Vagina (tissue), 2 donors: ENCODE measurements at regions not wholly inside any gene's neighbourhood (a gene's known extent, or its start where the extent isn't known, plus 50 kb on each side); places are given as distances from the start of the nearest gene placed in this dataset.
A peak's percentile ranks its signal among the peaks of the same experiment; 100 is the strongest.

Experiments used
- DNase-seq, 2 donors: peaks; one replicate each; pipeline ENCODE4 v3.0.0-alpha.2; 2017; ENCODE audit errors: extremely low spot score in 2 of 2
- H3K27ac ChIP-seq: fragments of 200-600 bp; sonication (generic); one replicate; pipeline ENCODE4 v1.5.1; 2019
- H3K27me3 ChIP-seq: fragments of 200-600 bp; sonication (generic); one replicate; pipeline ENCODE4 v1.5.1; 2019
- H3K36me3 ChIP-seq, 2 donors: fragments of 200-600 bp; sonication (generic); one replicate each; pipeline ENCODE4 v1.5.1; 2017 to 2019
- H3K4me1 ChIP-seq: fragments of 200-600 bp; sonication (generic); one replicate; pipeline ENCODE4 v1.5.1; 2019
- H3K4me3 ChIP-seq, 2 donors: fragments of 200-600 bp; sonication (generic); 1 replicate in 1 of 2; 2 replicates in 1 of 2; pipeline ENCODE4 v1.5.1; 2016 to 2019
- H3K9me3 ChIP-seq: fragments of 200-600 bp; sonication (generic); one replicate; pipeline ENCODE4 v1.5.1; 2019
- CTCF ChIP-seq, 3 experiments: fragments of 450-650 bp in 2 of 3; fragments of 200-600 bp in 1 of 3; sonication (generic) in 1 of 3; IDR thresholded peaks; one replicate each; pipeline ENCODE4 v1.5.1; 2017 to 2019; ENCODE audit warnings: antibody characterized with exemption in 3 of 3, mild to moderate bottlenecking in 2 of 3, moderate library complexity in 2 of 3
- POLR2A ChIP-seq, 2 donors: fragments of 450-650 bp; IDR thresholded peaks; one replicate each; pipeline ENCODE4 v1.6.1; 2017; ENCODE audit warnings: antibody characterized with exemption in 2 of 2, mild to moderate bottlenecking in 2 of 2, moderate library complexity in 2 of 2
- POLR2AphosphoS5 ChIP-seq, 2 donors: sonication (generic); formaldehyde crosslinking; IDR thresholded peaks; one replicate each; pipeline ENCODE4 v1.9.0; 2017; ENCODE audit warnings: antibody characterized with exemption in 2 of 2, mild to moderate bottlenecking in 2 of 2, low read depth in 1 of 2; ENCODE audit not compliant: insufficient read depth in 1 of 2
- intact Hi-C: fragments of 100-400 bp; cut with DNase I; formaldehyde crosslinking; loops from one replicate; pipeline ENCODE4 v1.15.1; 2023

DNA sequence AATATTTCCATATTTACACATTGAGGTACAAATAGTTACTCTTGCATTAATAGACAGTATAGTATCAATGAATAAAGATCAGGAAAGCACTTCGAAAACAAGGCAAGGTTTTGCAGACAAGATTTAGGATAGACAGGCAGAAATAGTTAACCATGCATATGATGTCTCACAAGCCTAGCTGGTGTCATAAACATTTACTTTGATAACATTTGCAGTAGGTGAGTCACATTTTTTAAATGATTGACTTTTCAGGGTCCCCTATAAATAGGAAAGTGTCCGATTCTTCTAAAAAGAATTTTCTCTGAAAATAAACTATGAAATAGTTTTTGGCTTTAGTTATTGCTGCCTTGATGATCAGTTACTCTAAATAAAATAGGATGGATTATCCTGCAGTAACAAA, 162.1 kb downstream of the SNX18 start:
- Histone ChIP-seq H3K27ac (no peak overlapping the region), H3K9me3 (no peaks in the 10 kb centered on the region), H3K4me3 (no peak overlapping the region), H3K36me3 (no peaks in the 10 kb centered on the region), H3K27me3 (no peaks in the 10 kb centered on the region), H3K4me1 (no peaks in the 10 kb centered on the region)
- intact Hi-C loops, result no loop called here
- no peak for DNase-seq
- no peak for TF ChIP-seq POLR2AphosphoS5 (IDR thresholded peaks at IDR 0.05; ENCODE audit: insufficient read depth in 1 of 2, low read depth in 1 of 2)
- no peak for TF ChIP-seq CTCF (IDR thresholded peaks at IDR 0.05)
- no peak for TF ChIP-seq POLR2A (IDR thresholded peaks at IDR 0.05)

DNA sequence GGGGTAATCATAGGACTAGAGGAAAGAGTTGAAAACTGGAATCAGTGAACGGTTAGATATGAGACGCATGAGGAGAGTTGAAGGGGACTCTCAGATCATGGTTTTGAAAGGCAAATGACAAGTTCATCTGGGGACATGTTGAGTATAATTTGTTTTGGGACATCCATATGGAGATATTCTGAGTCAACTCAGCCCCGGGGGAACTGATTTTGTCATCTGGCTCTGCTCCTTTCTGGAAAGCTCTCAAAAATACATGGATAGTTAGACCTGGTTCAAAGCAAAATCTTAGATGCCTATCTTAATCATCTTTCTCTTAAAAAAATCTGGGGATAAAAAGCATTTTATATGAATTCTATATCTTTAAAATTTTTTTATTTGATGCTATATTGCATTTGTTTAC, 161.2 kb downstream of the SNX18 start:
- Histone ChIP-seq H3K36me3 (no peaks in the 10 kb centered on the region), H3K27ac (no peak overlapping the region), H3K9me3 (no peaks in the 10 kb centered on the region), H3K4me3 (no peak overlapping the region), H3K27me3 (no peaks in the 10 kb centered on the region), H3K4me1 (no peaks in the 10 kb centered on the region)
- intact Hi-C loops, result no loop called here
- DNase-seq, result peak in 1 of 2 donors; percentile 42
- TF ChIP-seq CTCF (IDR thresholded peaks at IDR 0.05) (no peak), POLR2A (IDR thresholded peaks at IDR 0.05) (no peak), POLR2AphosphoS5 (IDR thresholded peaks at IDR 0.05; ENCODE audit: insufficient read depth in 1 of 2, low read depth in 1 of 2) (no peak)

- no peak for TF ChIP-seq POLR2AphosphoS5 (IDR thresholded peaks at IDR 0.05; ENCODE audit: insufficient read depth in 1 of 2, low read depth in 1 of 2)
- Histone ChIP-seq H3K36me3 (no peaks in the 10 kb centered on the region), H3K27ac (no peak overlapping the region), H3K27me3 (no peaks in the 10 kb centered on the region), H3K4me1 (peaks cover 1% of the 10 kb centered on the region), H3K9me3 (no peaks in the 10 kb centered on the region), H3K4me3 (no peak overlapping the region)
- peak in 1 of 2 donors; percentile 49 for DNase-seq
- intact Hi-C loops, result no loop called here
Measured at GRCh38 chr5:54676481-54677340, 159.2 kb downstream of the SNX18 start.

DNA sequence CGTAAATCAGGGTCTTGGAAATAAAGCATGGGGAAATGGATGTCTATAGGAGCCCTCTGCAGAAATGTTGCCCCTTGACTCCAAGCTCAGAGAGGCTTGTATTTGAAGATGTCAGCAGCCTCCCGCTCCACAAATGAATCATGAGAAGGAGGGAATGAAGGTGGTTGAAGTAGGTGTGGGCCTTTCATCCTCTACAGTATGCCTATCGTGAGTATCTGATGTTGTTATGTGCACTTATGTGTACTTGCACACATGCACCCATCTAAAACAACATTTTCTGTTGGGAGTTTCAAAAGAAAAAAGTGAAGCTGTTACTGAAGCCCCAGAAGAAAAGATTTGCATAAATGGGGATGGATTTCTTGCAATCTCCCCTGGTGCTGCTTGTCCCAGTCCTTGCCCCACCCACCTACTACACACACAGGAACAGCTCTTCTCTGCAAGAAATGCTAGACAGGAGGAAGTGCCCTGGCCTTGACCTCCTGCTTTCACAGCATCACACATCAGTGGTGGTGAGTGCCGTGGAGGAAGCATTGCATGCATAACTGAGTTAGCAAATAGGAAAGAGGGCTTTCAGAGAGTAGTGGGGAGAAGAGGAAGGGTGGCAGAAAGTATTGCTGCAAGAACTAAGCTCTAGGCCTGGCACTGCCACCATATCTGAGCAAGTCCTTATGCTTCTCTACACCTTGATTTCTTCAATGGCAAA, 156.1 kb downstream of the SNX18 start:
- Histone ChIP-seq H3K4me3 (no peak overlapping the region), H3K27me3 (no peaks in the 10 kb centered on the region), H3K9me3 (no peaks in the 10 kb centered on the region), H3K4me1 (peaks cover 14% of the 10 kb centered on the region), H3K36me3 (no peaks in the 10 kb centered on the region), H3K27ac (no peak overlapping the region)
- intact Hi-C loops, result no loop called here
- no peak for TF ChIP-seq CTCF (IDR thresholded peaks at IDR 0.05)
- no peak for TF ChIP-seq POLR2A (IDR thresholded peaks at IDR 0.05)
- TF ChIP-seq POLR2AphosphoS5 (IDR thresholded peaks at IDR 0.05; ENCODE audit: insufficient read depth in 1 of 2, low read depth in 1 of 2), result no peak
- DNase-seq, result peak in 1 of 2 donors; percentile 82

DNA sequence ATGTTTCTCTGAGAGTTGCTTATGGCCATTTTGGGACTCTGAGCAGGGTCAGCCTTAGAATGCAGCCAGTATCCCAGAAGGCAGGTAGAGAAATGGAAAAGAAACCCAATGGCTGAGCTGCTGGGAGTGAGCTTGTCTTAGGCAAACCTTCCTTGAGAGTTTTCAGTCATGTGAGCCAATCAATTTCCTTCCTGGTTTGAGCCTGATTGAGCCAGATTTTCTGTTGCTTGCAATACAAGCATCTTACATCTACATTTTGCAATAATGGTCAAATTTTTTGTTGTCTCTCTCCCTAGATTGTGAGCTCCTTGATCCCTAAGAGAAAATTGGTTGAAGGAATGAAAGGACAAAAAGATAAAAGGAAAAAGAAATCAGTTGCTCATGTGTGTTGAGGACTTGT, 155.3 kb downstream of the SNX18 start:
- Histone ChIP-seq H3K27ac (no peak overlapping the region), H3K27me3 (no peaks in the 10 kb centered on the region), H3K4me1 (peaks cover 14% of the 10 kb centered on the region), H3K9me3 (no peaks in the 10 kb centered on the region), H3K36me3 (no peaks in the 10 kb centered on the region), H3K4me3 (no peak overlapping the region)
- TF ChIP-seq CTCF (IDR thresholded peaks at IDR 0.05) (no peak), POLR2A (IDR thresholded peaks at IDR 0.05) (no peak), POLR2AphosphoS5 (IDR thresholded peaks at IDR 0.05; ENCODE audit: insufficient read depth in 1 of 2, low read depth in 1 of 2) (no peak)
- DNase-seq, result peak in 1 of 2 donors; percentile 25
- intact Hi-C loops, result no loop called here
